Effector memory CD4-positive, alpha-beta T cell (primary cell): ENCODE measurements at regions not wholly inside any gene's neighbourhood (a gene's known extent, or its start where the extent isn't known, plus 50 kb on each side); places are given as distances from the start of the nearest gene placed in this dataset.

Source experiments
- DNase-seq, 3 donors: peaks; one replicate each; pipeline ENCODE4 v3.0.0-alpha.2; 2020
- H3K27ac ChIP-seq: 2 replicates; pipeline ENCODE4 v1.7.0; 2013; ENCODE audit warnings: mild to moderate bottlenecking, low read length, moderate library complexity; ENCODE audit not compliant: insufficient read depth, poor library complexity, severe bottlenecking
- H3K27me3 ChIP-seq: replicated peaks from 2 replicates; pipeline ENCODE4 v1.7.0; 2013; ENCODE audit warnings: mild to moderate bottlenecking, low read length; ENCODE audit not compliant: insufficient read depth, control insufficient read depth, poor library complexity, severe bottlenecking
- H3K36me3 ChIP-seq: 2 replicates; pipeline ENCODE4 v1.7.0; 2013; ENCODE audit warnings: mild to moderate bottlenecking, low read length, moderate library complexity; ENCODE audit not compliant: control insufficient read depth, insufficient read depth
- H3K4me1 ChIP-seq: 2 replicates; pipeline ENCODE4 v1.7.0; 2013; ENCODE audit warnings: low read length, mild to moderate bottlenecking; ENCODE audit not compliant: control insufficient read depth, insufficient read depth, poor library complexity, severe bottlenecking
- H3K4me3 ChIP-seq: 2 replicates; pipeline ENCODE4 v1.7.0; 2013; ENCODE audit warnings: low read length, low read depth, mild to moderate bottlenecking; ENCODE audit not compliant: insufficient read depth, poor library complexity, severe bottlenecking
- H3K9me3 ChIP-seq: 2 replicates; pipeline ENCODE4 v1.7.0; 2013; ENCODE audit warnings: mild to moderate bottlenecking, low read length, moderate library complexity; ENCODE audit not compliant: control insufficient read depth

DNA sequence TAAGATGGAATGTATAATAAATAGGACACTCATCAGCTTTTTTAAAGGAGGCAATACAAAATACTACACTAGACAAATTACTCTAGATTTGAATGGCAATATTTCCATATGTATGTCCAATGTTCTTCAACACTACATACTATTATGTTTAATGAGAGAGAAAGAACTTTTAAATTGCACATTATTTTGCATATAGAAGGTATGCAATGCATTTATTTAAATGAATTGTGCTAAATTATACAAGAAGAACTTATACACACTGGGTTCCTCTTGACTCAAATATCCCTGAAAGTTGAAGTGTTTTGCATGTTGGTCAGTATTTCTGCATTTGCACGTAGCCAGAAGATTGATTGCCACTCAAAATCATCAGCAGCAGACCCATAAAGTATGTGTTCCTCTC lies 839.6 kb downstream of the ADGRL2 start:
- Histone ChIP-seq H3K4me1 (no peaks in the 10 kb centered on the region), H3K27ac (no peak overlapping the region), H3K9me3 (no peaks in the 10 kb centered on the region), H3K4me3 (no peak overlapping the region), H3K36me3 (no peaks in the 10 kb centered on the region), H3K27me3 (no peaks in the 10 kb centered on the region)
- DNase-seq = no peak

DNA sequence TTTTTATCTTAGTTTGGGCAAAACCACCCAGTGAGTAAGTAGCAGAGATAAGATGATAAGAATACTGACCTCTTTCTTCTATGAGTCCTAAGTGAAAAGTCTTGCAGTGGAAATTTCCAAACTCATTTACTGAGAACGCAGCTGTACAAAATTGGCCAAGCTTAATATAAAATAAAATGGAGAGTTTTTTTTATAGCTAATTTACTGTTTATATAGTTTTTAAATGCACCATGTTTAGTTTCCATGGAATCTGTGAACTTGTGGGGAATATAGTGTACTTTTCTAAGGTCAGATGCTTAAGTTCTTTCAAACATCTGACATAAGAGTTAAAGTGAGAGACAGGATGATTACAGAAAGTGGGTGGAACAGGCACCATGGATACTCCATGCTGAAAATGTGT lies 833.5 kb downstream of the ADGRL2 start:
- no peaks in the 10 kb centered on the region for H3K36me3 ChIP-seq
- no peaks in the 10 kb centered on the region for H3K27me3 ChIP-seq
- no peaks in the 10 kb centered on the region for H3K9me3 ChIP-seq
- H3K27ac ChIP-seq = no peak overlapping the region
- no peak overlapping the region for H3K4me3 ChIP-seq
- DNase-seq = no peak
- H3K4me1 ChIP-seq = no peaks in the 10 kb centered on the region

DNA sequence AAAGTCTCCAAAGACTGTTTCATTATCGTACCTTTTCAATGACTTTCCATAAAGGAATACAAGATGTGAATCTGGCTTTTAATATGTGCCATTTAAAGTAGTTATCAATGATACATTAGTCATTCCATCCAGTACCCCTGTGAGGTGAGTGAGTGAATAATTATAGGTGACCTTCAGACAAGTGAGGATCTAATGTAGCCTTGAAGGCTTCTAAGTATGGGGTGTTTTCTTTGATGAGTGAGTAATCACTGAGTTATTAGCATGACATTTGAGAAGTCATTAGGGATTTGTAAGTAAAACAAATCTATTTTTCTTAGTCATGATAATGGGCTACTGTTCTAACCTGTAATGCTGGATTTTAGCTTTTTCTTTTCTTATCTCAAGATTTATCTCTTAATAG lies 831.4 kb downstream of the ADGRL2 start:
- H3K27ac ChIP-seq = no peak overlapping the region
- H3K36me3 ChIP-seq = no peaks in the 10 kb centered on the region
- DNase-seq = no peak
- H3K4me3 ChIP-seq = no peak overlapping the region
- no peaks in the 10 kb centered on the region for H3K27me3 ChIP-seq
- H3K4me1 ChIP-seq = no peaks in the 10 kb centered on the region
- H3K9me3 ChIP-seq = no peaks in the 10 kb centered on the region

DNA sequence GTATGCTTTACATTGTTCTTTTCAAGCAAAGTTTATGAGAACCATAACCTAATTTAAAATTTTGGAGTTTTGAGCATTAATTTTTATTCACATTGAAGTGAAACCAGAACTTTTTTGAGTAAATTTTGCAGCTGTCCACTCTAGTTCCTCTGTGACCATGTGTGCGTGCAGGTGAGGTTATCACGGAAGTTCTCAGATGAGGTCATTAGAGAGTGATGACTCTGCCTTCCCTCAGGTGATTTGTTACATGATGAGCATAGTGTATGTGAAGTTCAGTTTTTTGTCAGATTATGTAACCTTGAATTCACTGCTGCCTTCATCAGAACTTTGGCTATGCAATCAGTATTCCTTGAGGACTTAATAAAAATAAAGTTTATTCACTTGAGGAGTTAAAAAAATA lies 828.2 kb downstream of the ADGRL2 start:
- DNase-seq = no peak
- no peaks in the 10 kb centered on the region for H3K36me3 ChIP-seq
- H3K4me3 ChIP-seq = no peak overlapping the region
- no peaks in the 10 kb centered on the region for H3K27me3 ChIP-seq
- no peaks in the 10 kb centered on the region for H3K9me3 ChIP-seq
- no peak overlapping the region for H3K27ac ChIP-seq
- no peaks in the 10 kb centered on the region for H3K4me1 ChIP-seq

DNA sequence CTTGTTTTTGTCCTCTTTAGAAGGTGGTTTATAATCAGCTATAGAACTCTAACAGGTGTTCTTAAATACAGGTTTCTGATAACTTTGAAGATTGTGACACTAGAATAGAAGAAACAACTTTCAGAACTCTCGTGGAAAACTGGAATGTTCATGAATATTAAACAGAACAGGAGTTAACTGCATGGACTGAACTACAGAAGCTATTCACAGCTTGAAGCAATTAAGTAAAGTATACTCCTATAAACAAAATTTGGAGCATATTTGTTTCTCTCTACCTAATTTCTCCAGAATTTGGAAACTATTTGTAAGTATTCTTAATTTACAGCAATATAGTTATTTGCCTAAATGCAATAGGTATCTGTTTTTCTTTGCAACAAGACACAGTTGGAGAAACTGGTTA lies 824.8 kb downstream of the ADGRL2 start:
- no peaks in the 10 kb centered on the region for H3K9me3 ChIP-seq
- DNase-seq = no peak
- H3K27ac ChIP-seq = no peak overlapping the region
- H3K4me3 ChIP-seq = no peak overlapping the region
- H3K27me3 ChIP-seq = no peaks in the 10 kb centered on the region
- H3K36me3 ChIP-seq = no peaks in the 10 kb centered on the region
- no peaks in the 10 kb centered on the region for H3K4me1 ChIP-seq

DNA sequence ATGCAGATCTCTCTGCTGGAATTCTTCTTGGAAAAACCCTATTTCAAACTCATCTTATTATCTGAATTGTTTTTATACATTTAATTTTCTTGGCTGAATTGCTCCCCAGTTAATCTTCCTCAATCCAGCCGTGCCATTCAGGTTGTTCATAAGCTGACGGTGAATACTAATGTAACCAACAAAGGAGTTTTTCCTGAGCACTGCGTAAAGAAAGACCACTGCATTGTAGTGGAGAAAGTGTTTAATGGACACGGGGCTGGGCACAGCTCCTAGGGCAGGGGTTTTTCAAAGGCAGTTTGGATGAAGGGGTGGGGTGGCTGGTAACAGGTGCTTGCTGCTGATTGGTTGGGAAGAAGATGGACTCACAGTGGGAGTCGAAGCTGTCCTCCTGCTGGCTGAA lies 820.3 kb downstream of the ADGRL2 start:
- no peaks in the 10 kb centered on the region for H3K4me1 ChIP-seq
- DNase-seq = no peak
- no peaks in the 10 kb centered on the region for H3K9me3 ChIP-seq
- H3K27ac ChIP-seq = no peak overlapping the region
- H3K36me3 ChIP-seq = no peaks in the 10 kb centered on the region
- H3K4me3 ChIP-seq = no peak overlapping the region
- no peaks in the 10 kb centered on the region for H3K27me3 ChIP-seq

DNA sequence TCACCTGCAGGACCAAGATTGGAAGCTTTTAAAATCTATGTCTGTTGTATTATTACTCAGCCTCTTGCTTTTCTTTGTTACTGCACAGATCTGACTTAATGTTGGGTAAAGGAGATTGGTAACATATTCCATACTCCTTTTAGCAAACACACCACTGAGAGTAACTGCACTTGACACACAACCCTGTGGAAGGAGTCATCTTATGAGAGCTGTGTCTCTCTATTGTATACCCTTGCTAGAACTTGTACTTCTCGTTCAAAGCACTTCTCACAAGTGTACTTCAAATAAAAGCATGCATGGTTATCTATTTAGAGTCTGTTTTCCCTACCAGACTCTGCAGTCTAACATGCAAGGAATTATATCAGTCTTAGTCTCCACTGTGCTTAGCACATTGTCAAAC lies 813.4 kb downstream of the ADGRL2 start:
- Histone ChIP-seq H3K4me3 (no peak overlapping the region), H3K27ac (no peak overlapping the region), H3K4me1 (no peaks in the 10 kb centered on the region), H3K27me3 (no peaks in the 10 kb centered on the region), H3K9me3 (no peaks in the 10 kb centered on the region), H3K36me3 (no peaks in the 10 kb centered on the region)
- DNase-seq = no peak

DNA sequence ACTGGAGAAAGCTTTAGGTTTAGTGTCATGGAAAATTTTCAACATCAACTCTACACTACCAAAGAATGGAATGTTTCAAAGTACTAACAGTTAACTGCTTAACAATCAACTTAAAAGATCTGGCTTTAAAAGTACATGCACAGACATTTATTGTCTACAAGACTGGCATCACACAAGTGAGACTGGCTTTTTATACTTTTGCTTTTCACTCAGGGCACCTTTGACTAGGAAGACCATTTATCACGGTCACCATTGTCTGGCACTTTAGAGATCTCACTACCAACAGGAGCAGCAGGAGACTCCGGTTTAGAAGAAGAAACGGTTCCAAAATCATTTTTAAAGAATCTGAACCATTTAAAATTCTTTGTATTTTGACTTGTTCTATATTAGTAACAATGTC lies 812.3 kb downstream of the ADGRL2 start:
- no peaks in the 10 kb centered on the region for H3K4me1 ChIP-seq
- no peak for DNase-seq
- no peak overlapping the region for H3K27ac ChIP-seq
- no peak overlapping the region for H3K4me3 ChIP-seq
- H3K9me3 ChIP-seq = no peaks in the 10 kb centered on the region
- H3K36me3 ChIP-seq = no peaks in the 10 kb centered on the region
- no peaks in the 10 kb centered on the region for H3K27me3 ChIP-seq

DNA sequence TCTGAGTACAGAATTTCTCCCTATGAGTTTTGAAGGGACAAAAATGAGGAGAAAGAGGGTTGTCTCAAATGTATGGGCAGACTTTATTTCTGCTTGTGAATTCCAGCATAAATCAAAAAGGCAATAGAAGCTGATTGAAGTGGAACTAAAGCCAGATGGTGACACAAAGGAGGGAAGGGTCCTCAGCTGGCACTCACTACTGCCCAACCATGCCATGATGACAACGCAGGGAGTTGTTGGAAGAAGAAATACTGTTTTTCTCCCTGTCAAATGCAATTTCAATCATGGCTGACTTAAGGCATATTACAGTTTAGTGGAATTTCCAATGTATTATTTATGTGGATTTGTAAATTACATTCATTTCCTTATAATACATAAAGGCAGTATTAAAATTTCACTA lies 805.8 kb downstream of the ADGRL2 start:
- Histone ChIP-seq H3K36me3 (no peaks in the 10 kb centered on the region), H3K27ac (no peak overlapping the region), H3K27me3 (no peaks in the 10 kb centered on the region), H3K9me3 (no peaks in the 10 kb centered on the region), H3K4me1 (no peaks in the 10 kb centered on the region), H3K4me3 (no peak overlapping the region)
- DNase-seq = no peak

DNA sequence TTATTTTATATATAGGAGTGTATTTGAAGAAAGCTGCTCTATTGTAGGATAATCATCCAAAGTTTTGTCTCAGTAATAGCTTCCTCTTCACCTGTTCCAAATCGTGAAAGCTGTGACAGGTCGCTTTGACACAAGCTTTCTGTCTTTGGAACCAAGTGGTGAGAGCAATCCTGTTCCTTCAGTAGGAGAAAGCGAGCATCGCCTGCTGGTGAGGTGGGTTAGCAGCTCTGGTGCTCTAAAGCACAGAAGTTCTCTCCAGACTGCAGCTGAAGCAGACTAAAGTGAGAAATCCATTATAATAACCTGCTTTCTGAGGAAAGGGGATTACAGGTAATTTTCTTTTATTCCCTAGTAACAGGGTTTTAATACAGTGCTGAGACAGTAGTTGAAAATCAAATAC lies 803.8 kb downstream of the ADGRL2 start:
- Histone ChIP-seq H3K36me3 (no peaks in the 10 kb centered on the region), H3K27ac (no peak overlapping the region), H3K4me1 (no peaks in the 10 kb centered on the region), H3K9me3 (no peaks in the 10 kb centered on the region), H3K27me3 (no peaks in the 10 kb centered on the region), H3K4me3 (no peak overlapping the region)
- no peak for DNase-seq

DNA sequence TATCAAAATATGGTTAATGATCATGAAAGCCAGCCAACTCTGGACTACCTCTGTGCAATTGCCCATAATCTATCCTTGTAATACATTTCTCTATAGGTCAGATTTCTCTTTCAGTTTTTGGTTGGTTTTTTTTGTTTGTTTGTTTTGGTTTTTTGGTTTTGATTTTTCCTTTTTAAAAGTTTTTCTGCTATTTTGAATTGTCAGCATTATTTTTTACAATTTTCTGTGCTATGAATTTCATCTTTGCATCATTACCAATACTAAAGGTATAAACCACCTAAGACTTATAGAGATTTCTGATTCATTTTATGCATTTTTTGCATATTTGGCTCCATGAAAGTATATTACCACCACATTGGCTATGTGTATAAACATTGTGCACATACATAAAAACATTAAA lies 799.6 kb downstream of the ADGRL2 start:
- no peak for DNase-seq
- no peaks in the 10 kb centered on the region for H3K27me3 ChIP-seq
- H3K27ac ChIP-seq = no peak overlapping the region
- no peak overlapping the region for H3K4me3 ChIP-seq
- no peaks in the 10 kb centered on the region for H3K36me3 ChIP-seq
- H3K9me3 ChIP-seq = no peaks in the 10 kb centered on the region
- no peaks in the 10 kb centered on the region for H3K4me1 ChIP-seq
